ENCODE measurements at regions not wholly inside any gene's neighbourhood (a gene's known extent, or its start where the extent isn't known, plus 50 kb on each side); places are given as distances from the start of the nearest gene placed in this dataset.

DNA sequence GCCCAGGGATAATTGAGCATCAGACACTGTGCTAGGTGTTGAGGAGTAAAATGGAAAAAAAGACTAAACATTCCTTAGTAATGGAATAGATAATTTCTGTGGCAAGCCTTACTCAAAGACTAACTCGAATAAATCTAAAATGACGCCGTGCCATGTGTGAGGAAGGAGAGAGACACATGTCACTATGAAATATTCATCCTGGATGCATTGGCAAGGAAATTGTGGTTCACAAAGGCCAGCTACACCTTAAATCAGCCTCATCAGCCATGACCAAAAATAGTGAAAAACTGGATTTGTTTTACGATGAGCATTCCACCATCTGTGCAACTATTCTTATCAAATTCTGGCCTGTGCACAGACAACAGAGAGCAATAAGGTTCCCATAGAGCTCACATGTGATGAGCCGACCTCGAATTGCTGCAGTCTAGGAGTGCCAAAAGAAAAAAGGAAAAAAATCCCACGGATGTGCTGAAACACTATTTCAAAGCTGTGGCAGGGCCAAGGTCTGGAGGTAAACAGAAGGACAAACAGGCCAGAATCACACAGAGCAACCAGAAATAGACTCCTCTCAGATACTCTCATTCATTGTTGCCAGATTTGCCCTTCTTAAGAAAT, 505.7 kb downstream of the EFNB2 start:
- H3K9ac ChIP-seq (ENCODE audit: low read length), result no peak overlapping the region
- H3K36me3 ChIP-seq (ENCODE audit: control insufficient read depth, insufficient read depth, low read length), result no peaks in the 10 kb centered on the region
- no peaks in the 10 kb centered on the region for H3K9me3 ChIP-seq (ENCODE audit: control insufficient read depth, low read length)
- no peaks in the 10 kb centered on the region for H3K4me1 ChIP-seq (ENCODE audit: control insufficient read depth, insufficient read depth, low read length)
- no peak overlapping the region for H3K4me3 ChIP-seq (ENCODE audit: low read length)
- no peaks in the 10 kb centered on the region for H3K27me3 ChIP-seq (ENCODE audit: control insufficient read depth, insufficient read depth, low read length)

DNA sequence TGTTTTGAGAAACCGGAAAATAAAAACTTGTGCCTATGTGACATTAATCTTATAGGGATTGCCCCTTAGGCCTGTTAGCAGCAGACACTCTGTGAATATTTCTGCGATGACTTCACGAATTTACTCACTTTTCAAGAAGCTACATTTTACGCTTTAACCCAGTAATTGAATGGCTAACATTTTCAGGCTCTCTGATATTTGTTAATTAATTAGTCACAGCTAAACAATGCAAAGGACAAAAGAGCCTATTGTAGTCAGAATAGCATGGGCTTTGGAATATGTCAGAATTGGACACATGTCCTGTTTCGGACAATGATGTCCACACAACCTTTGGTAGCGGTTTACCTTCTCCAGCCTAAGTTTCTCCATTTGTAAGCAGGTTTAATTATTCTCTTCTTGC, 506.6 kb downstream of the EFNB2 start:
- H3K4me3 ChIP-seq (ENCODE audit: low read length), result no peak overlapping the region
- no peaks in the 10 kb centered on the region for H3K27me3 ChIP-seq (ENCODE audit: control insufficient read depth, insufficient read depth, low read length)
- no peaks in the 10 kb centered on the region for H3K4me1 ChIP-seq (ENCODE audit: control insufficient read depth, insufficient read depth, low read length)
- no peaks in the 10 kb centered on the region for H3K36me3 ChIP-seq (ENCODE audit: control insufficient read depth, insufficient read depth, low read length)
- H3K9me3 ChIP-seq (ENCODE audit: control insufficient read depth, low read length), result no peaks in the 10 kb centered on the region
- no peak overlapping the region for H3K9ac ChIP-seq (ENCODE audit: low read length)

DNA sequence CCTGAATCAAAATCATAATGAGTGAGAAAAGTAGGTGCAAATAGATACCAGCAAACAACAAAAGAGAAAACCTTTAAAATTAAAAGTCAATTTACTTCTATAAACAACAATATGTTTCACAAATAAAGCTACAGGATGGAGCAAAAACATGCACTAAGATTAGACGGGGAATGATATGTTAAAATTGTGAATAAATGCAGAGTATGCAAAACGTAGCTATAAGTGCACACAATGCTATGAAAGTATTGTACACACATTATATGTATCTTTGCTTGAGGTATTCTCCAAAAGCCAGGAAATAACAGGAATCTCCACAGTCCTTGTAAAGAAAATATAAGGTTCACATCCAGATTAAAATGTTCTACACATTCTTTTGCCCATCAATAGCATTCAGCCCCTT, 523.9 kb downstream of the EFNB2 start:
- Histone ChIP-seq H3K4me3 (ENCODE audit: low read length) (no peak overlapping the region), H3K36me3 (ENCODE audit: control insufficient read depth, insufficient read depth, low read length) (no peaks in the 10 kb centered on the region), H3K27me3 (ENCODE audit: control insufficient read depth, insufficient read depth, low read length) (no peaks in the 10 kb centered on the region), H3K9me3 (ENCODE audit: control insufficient read depth, low read length) (no peaks in the 10 kb centered on the region), H3K9ac (ENCODE audit: low read length) (no peak overlapping the region), H3K4me1 (ENCODE audit: control insufficient read depth, insufficient read depth, low read length) (peaks cover 6% of the 10 kb centered on the region)

DNA sequence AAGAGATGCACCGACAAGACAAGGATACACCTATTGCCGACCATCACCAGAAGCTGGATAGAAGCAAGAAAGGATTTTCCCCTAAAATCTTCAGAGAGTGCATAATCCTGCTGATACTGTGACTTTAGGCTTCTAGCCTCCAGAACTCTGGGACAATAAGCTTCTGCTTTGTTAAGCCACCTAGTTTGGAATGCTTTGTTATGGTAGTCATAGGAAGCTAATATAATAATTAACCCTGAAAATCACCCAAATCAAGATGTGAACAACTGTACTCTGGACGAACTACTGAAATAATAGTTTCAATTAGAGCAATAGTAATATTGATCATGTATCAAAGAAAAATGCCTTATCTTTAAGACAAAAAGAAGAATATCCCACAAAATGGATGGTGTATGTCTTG, 524.6 kb downstream of the EFNB2 start:
- Histone ChIP-seq H3K4me3 (ENCODE audit: low read length) (no peak overlapping the region), H3K36me3 (ENCODE audit: control insufficient read depth, insufficient read depth, low read length) (no peaks in the 10 kb centered on the region), H3K4me1 (ENCODE audit: control insufficient read depth, insufficient read depth, low read length) (peaks cover 6% of the 10 kb centered on the region), H3K9ac (ENCODE audit: low read length) (no peak overlapping the region), H3K9me3 (ENCODE audit: control insufficient read depth, low read length) (no peaks in the 10 kb centered on the region), H3K27me3 (ENCODE audit: control insufficient read depth, insufficient read depth, low read length) (no peaks in the 10 kb centered on the region)

DNA sequence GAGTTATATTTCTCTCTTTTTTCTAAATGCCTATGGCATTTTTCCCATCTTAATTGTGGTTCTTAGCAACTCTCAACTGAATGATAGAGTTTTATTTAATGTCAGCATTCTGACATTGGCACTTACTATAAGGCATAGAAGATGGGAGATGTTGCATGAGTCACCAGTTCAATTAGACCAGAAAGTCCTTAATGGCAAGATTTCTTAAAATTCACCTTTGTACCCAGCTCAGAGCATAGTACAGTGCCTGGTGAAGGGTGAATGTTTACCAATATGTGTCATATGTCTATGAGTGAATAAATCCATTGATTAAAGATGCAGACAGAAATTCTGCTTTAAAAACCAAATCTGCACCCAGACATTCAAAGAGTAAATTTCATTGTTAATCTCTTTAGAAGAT, 526.9 kb downstream of the EFNB2 start:
- Histone ChIP-seq H3K27me3 (ENCODE audit: control insufficient read depth, insufficient read depth, low read length) (no peaks in the 10 kb centered on the region), H3K4me1 (ENCODE audit: control insufficient read depth, insufficient read depth, low read length) (peaks cover 3% of the 10 kb centered on the region), H3K36me3 (ENCODE audit: control insufficient read depth, insufficient read depth, low read length) (no peaks in the 10 kb centered on the region), H3K9me3 (ENCODE audit: control insufficient read depth, low read length) (no peaks in the 10 kb centered on the region), H3K4me3 (ENCODE audit: low read length) (no peak overlapping the region), H3K9ac (ENCODE audit: low read length) (no peak overlapping the region)

DNA sequence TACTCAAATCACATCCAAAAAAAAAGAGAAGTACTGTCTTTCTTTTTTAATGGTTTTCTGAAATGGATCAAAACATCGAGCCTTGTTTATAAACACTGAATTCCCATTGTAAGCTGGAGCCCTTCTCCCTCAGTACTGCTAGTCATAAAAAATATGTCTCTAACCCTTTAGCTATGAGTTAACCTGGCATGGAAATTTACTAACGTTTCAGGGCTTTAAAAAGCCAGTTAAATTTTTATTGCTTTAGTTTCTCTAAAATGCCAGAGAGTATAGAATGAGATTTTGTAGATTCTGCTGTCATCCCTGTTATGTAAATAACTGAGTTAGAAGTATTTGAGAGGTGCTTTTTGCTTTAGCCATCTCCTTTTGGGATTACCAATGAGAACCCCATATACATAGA, 528.3 kb downstream of the EFNB2 start:
- Histone ChIP-seq H3K36me3 (ENCODE audit: control insufficient read depth, insufficient read depth, low read length) (no peaks in the 10 kb centered on the region), H3K9ac (ENCODE audit: low read length) (no peak overlapping the region), H3K27me3 (ENCODE audit: control insufficient read depth, insufficient read depth, low read length) (no peaks in the 10 kb centered on the region), H3K9me3 (ENCODE audit: control insufficient read depth, low read length) (no peaks in the 10 kb centered on the region), H3K4me1 (ENCODE audit: control insufficient read depth, insufficient read depth, low read length) (no peaks in the 10 kb centered on the region), H3K4me3 (ENCODE audit: low read length) (no peak overlapping the region)

DNA sequence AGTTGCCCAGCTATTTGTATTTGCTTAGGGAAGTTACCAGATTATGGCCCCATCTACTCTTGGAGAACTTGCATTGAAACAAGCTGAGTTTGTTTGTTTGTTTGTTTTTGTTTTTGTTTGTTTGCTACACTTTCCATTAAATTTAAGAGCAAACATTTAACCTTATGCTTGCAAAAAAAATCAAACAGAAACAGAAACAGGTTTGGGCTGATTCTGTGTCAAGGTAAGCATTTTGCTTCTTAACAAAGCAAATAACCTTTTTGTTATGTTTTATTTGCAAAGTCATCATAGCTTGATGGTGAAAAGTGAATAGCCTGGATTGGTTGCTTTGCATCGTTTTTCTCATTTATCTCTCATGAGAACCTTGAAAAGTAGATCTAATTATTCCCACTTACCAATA, 531.8 kb downstream of the EFNB2 start:
- no peaks in the 10 kb centered on the region for H3K9me3 ChIP-seq (ENCODE audit: control insufficient read depth, low read length)
- no peaks in the 10 kb centered on the region for H3K4me1 ChIP-seq (ENCODE audit: control insufficient read depth, insufficient read depth, low read length)
- H3K9ac ChIP-seq (ENCODE audit: low read length), result no peak overlapping the region
- no peaks in the 10 kb centered on the region for H3K36me3 ChIP-seq (ENCODE audit: control insufficient read depth, insufficient read depth, low read length)
- H3K27me3 ChIP-seq (ENCODE audit: control insufficient read depth, insufficient read depth, low read length), result no peaks in the 10 kb centered on the region
- H3K4me3 ChIP-seq (ENCODE audit: low read length), result no peak overlapping the region

DNA sequence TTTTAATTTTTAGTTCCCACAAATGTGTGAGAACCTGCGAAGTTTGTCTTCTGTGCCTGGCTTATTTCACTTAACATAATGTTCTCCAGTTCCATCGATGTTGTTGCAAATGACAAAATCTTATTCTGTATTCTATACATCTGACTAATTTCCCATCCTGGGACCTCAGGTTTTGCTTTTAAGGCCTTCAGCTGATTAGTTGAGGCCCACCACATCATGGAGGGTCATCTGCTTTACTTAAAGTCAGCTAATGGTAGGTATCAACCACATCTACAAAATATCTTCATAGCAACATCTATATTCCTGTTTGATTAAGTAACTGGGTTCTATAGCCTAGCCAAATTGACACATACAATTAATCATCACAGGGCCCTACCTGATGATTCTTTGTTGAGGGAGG, 534.0 kb downstream of the EFNB2 start:
- H3K9ac ChIP-seq (ENCODE audit: low read length), result no peak overlapping the region
- H3K4me3 ChIP-seq (ENCODE audit: low read length), result no peak overlapping the region
- no peaks in the 10 kb centered on the region for H3K9me3 ChIP-seq (ENCODE audit: control insufficient read depth, low read length)
- no peaks in the 10 kb centered on the region for H3K4me1 ChIP-seq (ENCODE audit: control insufficient read depth, insufficient read depth, low read length)
- no peaks in the 10 kb centered on the region for H3K27me3 ChIP-seq (ENCODE audit: control insufficient read depth, insufficient read depth, low read length)
- H3K36me3 ChIP-seq (ENCODE audit: control insufficient read depth, insufficient read depth, low read length), result no peaks in the 10 kb centered on the region

DNA sequence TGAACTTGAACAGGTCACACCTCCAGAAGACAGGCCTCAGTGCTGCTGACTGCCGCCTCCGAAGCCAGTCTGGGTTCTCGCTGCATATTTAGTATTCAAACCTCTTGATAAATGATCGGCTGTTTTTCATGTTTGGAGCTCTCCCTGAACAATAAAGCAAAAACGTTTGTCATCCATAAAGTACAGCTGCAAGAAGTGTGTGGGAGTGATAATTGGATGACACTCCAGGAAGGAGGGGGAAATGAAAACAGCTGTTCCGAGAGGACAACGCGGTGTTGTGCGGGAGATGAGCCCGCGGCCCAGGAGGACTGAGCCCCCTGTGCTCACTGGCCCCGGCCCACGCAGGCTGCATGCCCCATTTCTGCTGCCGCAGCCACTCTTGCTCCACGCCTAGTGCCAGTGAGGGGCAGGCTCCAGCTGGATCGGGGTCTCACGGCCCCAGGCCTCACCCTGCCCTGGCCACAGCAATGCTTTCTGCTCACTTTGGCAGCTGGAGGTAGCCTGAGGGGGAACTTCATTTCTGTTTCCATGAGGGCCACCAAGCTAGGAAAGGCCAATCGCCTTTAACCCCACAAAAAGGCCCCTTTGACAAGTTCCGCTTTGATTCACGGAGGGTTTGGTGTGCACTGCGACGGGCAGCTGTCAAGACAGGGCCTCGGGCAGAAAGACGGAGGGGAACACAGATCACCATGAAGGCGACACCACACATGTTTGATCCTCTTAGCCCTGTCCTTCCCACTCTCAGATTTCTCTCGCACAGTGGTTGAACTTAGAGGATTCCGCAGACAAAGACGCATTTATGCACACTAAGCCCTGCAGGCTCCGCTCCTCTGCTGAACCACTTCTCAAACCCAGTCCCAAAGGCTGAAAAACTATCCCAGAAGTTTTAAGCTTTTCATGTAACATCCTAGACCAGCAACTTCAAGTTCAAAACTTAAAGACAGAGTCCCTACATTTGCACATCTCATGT, 537.6 kb downstream of the EFNB2 start:
- Histone ChIP-seq H3K4me3 (ENCODE audit: low read length) (no peak overlapping the region), H3K4me1 (ENCODE audit: control insufficient read depth, insufficient read depth, low read length) (no peaks in the 10 kb centered on the region)

DNA sequence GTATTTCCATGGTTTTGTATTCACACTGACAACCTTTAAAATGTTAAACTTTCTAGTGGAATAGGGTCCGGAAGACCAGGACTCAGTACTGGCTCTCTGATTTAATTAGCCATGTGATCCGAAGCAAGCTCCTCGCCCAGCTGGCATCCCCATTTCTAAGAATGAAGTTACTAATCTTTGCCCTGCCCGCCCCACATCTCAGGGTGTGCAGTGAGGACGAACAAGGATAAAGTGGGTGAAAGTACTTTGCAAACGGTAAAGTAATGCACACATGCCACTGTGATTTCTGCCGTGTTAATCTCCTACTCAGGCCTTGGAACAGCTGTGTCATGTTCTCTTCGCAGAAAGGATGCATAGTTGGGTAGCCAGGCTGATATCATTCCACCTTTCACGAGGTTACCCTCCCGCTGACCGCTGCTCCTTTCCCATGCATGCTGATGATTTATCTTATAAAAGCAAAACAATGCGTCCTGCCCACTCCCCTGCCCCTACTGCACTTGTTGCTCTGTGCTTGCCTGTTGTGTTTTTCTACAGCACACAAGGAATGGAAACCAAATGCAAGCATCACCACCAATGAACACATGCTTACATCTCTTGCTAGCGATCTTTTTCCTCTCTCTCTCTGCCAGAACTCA, 539.0 kb downstream of the EFNB2 start:
- no peaks in the 10 kb centered on the region for H3K27me3 ChIP-seq (ENCODE audit: control insufficient read depth, insufficient read depth, low read length)
- H3K4me3 ChIP-seq (ENCODE audit: low read length), result no peak overlapping the region
- H3K9ac ChIP-seq (ENCODE audit: low read length), result no peak overlapping the region
- H3K36me3 ChIP-seq (ENCODE audit: control insufficient read depth, insufficient read depth, low read length), result no peaks in the 10 kb centered on the region
- peaks cover 6% of the 10 kb centered on the region for H3K4me1 ChIP-seq (ENCODE audit: control insufficient read depth, insufficient read depth, low read length)
- no peaks in the 10 kb centered on the region for H3K9me3 ChIP-seq (ENCODE audit: control insufficient read depth, low read length)

More for the DNA sequence above, 537.6 kb downstream of the EFNB2 start:
- Histone ChIP-seq H3K27me3 (ENCODE audit: control insufficient read depth, insufficient read depth, low read length) (no peaks in the 10 kb centered on the region), H3K9me3 (ENCODE audit: control insufficient read depth, low read length) (no peaks in the 10 kb centered on the region), H3K36me3 (ENCODE audit: control insufficient read depth, insufficient read depth, low read length) (no peaks in the 10 kb centered on the region), H3K9ac (ENCODE audit: low read length) (no peak overlapping the region)

DNA sequence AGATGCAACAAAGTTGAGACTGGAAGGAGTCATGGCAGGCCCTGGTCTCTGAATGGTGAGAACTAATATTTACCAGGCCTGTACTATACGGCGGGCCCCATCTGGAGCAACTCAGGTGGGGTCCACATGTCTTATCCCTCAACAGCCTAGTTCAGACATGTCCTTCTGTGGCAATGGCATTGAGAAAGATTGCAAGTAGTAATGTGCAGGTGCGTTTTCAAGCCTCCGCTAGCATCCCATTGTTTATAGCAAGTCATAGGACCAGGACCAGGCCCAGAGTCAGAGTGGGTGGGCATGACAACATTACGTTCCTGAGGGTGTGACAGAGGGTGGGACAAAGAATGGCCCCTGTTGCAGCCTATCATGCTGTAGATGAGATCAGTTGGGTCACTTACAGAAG, 541.1 kb downstream of the EFNB2 start:
- H3K9me3 ChIP-seq (ENCODE audit: control insufficient read depth, low read length), result no peaks in the 10 kb centered on the region
- no peak overlapping the region for H3K9ac ChIP-seq (ENCODE audit: low read length)
- H3K36me3 ChIP-seq (ENCODE audit: control insufficient read depth, insufficient read depth, low read length), result no peaks in the 10 kb centered on the region
- no peaks in the 10 kb centered on the region for H3K27me3 ChIP-seq (ENCODE audit: control insufficient read depth, insufficient read depth, low read length)
- peaks cover 6% of the 10 kb centered on the region for H3K4me1 ChIP-seq (ENCODE audit: control insufficient read depth, insufficient read depth, low read length)
- no peak overlapping the region for H3K4me3 ChIP-seq (ENCODE audit: low read length)

DNA sequence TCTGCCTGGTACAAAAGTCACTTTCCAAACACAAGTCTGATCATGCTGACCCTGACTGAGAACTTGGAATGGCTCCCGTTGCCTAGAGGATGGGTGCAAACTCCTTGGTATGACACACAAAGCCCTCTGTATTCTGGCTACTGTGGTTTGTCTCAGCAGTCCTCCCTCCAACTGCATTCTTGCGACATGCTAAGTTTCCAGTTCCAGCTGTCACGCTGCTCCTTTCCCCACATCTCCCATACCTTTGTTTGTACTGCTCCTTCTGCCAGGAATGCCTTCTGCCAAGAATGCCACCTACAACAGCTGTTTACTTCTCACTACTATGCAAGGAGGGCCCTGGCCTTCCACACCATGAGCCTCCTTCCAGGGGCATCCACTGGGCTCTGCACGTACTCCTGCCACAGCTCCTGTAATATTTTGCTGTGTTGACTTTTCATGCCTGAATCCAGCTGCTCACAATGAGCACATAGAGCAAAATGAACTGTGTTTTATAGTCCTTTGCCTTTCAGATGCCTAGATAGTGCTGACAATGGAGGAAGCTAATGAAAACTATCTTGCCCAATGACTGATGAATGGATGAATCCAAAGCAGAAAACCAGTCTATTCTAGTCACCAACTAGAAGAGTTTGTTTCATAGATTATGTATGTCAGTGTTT, 543.7 kb downstream of the EFNB2 start:
- H3K4me3 ChIP-seq (ENCODE audit: low read length), result no peak overlapping the region
- H3K27me3 ChIP-seq (ENCODE audit: control insufficient read depth, insufficient read depth, low read length), result no peaks in the 10 kb centered on the region
- peaks cover 6% of the 10 kb centered on the region for H3K4me1 ChIP-seq (ENCODE audit: control insufficient read depth, insufficient read depth, low read length)
- no peak overlapping the region for H3K9ac ChIP-seq (ENCODE audit: low read length)
- H3K36me3 ChIP-seq (ENCODE audit: control insufficient read depth, insufficient read depth, low read length), result no peaks in the 10 kb centered on the region
- H3K9me3 ChIP-seq (ENCODE audit: control insufficient read depth, low read length), result no peaks in the 10 kb centered on the region
